A549 (cell line): ENCODE measurements at regions not wholly inside any gene's neighbourhood (a gene's known extent, or its start where the extent isn't known, plus 50 kb on each side); places are given as distances from the start of the nearest gene placed in this dataset.

Experiments used
- HOXA7 ChIP-seq: fragments of 250-450 bp; sonication (Bioruptor Pico); IDR thresholded peaks from 2 replicates; pipeline ENCODE4 v1.5.0; 2020; ENCODE audit warnings: mild to moderate bottlenecking, moderate library complexity
- KDM1A ChIP-seq: fragments of 200-600 bp; sonication (generic); IDR thresholded peaks from 2 replicates; pipeline ENCODE4 v1.6.1; 2016; ENCODE audit warnings: low read depth, mild to moderate bottlenecking
- MAFK ChIP-seq: fragments of 450-650 bp; IDR thresholded peaks from 2 replicates; pipeline ENCODE4 v1.6.1; 2014; ENCODE audit not compliant: partially characterized antibody
- NPAS2 ChIP-seq: fragments of 250-450 bp; sonication (Bioruptor Pico); IDR thresholded peaks from 2 replicates; pipeline ENCODE4 v1.8.0; 2022; ENCODE audit warnings: mild to moderate bottlenecking, moderate library complexity, borderline replicate concordance
- POLR2A ChIP-seq: IDR thresholded peaks from 2 replicates; pipeline ENCODE4 v1.6.1; 2012; ENCODE audit warnings: mild to moderate bottlenecking, low read length
- SMC3 ChIP-seq: fragments of >200 bp; sonication (Bioruptor Twin); formaldehyde crosslinking; IDR thresholded peaks from 3 replicates; pipeline ENCODE4 v1.6.1; 2018; ENCODE audit warnings: inconsistent platforms
- TF ChIP-seq, protein P1 (sequence below): fragments of >200 bp; sonication (Bioruptor Twin); formaldehyde crosslinking; IDR thresholded peaks from 3 replicates; pipeline ENCODE4 v1.5.1; 2016

DNA sequence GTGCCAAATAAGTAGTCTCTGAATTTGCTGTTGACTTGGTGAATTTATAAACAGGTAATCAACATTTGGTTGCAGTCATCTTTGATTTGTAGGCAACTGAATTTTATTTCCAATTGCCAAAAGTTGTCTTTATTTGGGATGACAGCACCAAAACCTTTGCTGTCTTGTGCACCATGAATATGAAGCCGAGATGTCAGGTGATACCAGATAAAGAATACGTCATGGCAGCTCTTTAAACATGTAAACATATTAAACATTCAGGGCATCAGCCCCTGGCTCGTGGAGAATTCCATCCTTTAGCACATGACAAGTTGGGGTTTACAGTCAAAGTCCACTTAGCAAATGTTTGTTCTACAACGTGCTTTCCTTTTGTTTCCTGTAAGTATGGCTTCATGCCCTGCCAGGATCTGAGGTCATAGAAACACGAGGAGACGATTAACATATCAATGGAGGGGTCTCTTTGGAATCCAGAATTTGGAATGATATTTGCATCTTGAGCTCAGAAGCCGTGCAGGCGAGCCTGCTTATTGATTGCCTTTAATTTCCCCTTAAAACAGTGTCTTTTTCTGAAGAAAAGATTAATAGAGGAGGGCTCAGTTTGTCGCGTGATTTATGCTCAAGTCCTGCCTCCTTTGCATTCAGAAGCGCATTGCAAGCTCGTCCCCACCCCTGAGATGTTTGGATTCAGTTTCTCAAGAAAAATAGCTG is 170.2 kb upstream of the ZNF217 start:
- TF ChIP-seq, protein P1, sequence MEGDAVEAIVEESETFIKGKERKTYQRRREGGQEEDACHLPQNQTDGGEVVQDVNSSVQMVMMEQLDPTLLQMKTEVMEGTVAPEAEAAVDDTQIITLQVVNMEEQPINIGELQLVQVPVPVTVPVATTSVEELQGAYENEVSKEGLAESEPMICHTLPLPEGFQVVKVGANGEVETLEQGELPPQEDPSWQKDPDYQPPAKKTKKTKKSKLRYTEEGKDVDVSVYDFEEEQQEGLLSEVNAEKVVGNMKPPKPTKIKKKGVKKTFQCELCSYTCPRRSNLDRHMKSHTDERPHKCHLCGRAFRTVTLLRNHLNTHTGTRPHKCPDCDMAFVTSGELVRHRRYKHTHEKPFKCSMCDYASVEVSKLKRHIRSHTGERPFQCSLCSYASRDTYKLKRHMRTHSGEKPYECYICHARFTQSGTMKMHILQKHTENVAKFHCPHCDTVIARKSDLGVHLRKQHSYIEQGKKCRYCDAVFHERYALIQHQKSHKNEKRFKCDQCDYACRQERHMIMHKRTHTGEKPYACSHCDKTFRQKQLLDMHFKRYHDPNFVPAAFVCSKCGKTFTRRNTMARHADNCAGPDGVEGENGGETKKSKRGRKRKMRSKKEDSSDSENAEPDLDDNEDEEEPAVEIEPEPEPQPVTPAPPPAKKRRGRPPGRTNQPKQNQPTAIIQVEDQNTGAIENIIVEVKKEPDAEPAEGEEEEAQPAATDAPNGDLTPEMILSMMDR = no peak
- TF ChIP-seq KDM1A = no peak
- TF ChIP-seq SMC3 = peak; percentile 31; the same call in 1 of the 3 replicates
- TF ChIP-seq MAFK = no peak
- no peak for TF ChIP-seq POLR2A
- TF ChIP-seq HOXA7 (CRISPR knock-in tag) = no peak; the same call in 1 of the 2 replicates
- peak; percentile 50 for TF ChIP-seq NPAS2 (CRISPR knock-in tag)
